ENCODE measurements at regions not wholly inside any gene's neighbourhood (a gene's known extent, or its start where the extent isn't known, plus 50 kb on each side); places are given as distances from the start of the nearest gene placed in this dataset.

DNA sequence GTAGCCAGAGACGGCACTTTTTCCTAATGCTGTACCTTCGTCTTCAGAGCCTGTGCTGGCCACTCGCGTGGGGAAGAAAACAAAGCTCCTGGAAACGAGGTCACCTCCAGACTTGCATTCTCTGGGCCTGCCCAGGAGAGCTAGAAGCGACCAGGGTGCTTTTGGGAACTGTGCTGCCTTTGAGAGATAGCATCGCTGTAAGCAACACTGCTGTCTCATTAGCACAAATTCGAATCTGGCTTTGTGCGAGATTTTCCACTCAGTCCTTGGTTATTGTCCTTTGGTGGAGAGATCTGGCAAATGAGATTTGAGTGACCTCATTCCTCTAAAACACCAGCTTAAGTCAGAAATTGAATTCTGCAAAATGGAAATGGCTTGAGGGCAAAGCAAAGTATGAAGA, 66.1 kb upstream of the TLR3 start:
- TF ChIP-seq CTCF (IDR thresholded peaks at IDR 0.05) = no peak
- TF ChIP-seq POLR2A (IDR thresholded peaks at IDR 0.05) = no peak
- TF ChIP-seq EP300 (IDR thresholded peaks at IDR 0.05) = no peak

Data from tibial nerve (tissue), 4 donors.